ENCODE measurements at regions not wholly inside any gene's neighbourhood (a gene's known extent, or its start where the extent isn't known, plus 50 kb on each side); places are given as distances from the start of the nearest gene placed in this dataset.
A peak's percentile ranks its signal among the peaks of the same experiment; 100 is the strongest.

DNA sequence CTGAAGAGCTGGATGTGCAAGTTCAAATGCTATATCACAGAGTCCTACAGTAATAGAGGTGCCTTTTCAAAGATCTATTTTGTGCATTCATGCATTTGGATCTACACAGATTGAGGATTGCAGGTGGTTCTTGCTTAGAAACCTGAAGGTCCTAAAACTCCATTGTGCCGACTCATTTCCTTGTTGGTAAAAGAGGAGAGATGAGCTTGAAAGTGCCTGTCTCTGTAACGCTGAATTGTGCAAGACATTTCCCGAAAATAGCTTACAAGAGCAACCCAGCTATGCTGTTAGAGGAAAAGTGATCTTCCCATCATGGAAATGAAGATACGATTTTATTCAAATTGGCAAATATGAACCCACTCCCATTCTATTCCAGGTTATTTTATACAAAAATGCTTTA, 110.7 kb upstream of the CXCL14 start (continued):
- TF ChIP-seq, protein P1, sequence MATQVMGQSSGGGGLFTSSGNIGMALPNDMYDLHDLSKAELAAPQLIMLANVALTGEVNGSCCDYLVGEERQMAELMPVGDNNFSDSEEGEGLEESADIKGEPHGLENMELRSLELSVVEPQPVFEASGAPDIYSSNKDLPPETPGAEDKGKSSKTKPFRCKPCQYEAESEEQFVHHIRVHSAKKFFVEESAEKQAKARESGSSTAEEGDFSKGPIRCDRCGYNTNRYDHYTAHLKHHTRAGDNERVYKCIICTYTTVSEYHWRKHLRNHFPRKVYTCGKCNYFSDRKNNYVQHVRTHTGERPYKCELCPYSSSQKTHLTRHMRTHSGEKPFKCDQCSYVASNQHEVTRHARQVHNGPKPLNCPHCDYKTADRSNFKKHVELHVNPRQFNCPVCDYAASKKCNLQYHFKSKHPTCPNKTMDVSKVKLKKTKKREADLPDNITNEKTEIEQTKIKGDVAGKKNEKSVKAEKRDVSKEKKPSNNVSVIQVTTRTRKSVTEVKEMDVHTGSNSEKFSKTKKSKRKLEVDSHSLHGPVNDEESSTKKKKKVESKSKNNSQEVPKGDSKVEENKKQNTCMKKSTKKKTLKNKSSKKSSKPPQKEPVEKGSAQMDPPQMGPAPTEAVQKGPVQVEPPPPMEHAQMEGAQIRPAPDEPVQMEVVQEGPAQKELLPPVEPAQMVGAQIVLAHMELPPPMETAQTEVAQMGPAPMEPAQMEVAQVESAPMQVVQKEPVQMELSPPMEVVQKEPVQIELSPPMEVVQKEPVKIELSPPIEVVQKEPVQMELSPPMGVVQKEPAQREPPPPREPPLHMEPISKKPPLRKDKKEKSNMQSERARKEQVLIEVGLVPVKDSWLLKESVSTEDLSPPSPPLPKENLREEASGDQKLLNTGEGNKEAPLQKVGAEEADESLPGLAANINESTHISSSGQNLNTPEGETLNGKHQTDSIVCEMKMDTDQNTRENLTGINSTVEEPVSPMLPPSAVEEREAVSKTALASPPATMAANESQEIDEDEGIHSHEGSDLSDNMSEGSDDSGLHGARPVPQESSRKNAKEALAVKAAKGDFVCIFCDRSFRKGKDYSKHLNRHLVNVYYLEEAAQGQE (IDR thresholded peaks at IDR 0.05): no peak

DNA sequence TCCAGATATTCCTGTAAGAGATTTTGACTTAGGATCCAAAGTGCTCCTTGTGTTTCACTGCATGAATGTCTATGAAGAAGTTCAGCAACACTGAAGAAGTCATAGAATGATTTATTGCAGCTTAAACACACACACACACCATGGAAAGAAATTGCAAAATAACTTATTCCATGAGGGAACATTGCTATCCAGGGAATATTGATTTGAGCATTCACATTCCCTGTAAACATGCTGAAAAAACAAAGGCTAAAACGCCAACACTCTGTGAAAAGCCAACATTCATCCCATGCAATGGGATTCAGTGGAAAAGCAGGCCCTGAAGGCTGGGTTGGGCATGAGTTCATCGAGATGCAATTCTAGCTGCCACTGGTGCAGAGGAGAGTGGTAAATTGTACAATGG, 109.6 kb upstream of the CXCL14 start:
- Histone ChIP-seq H3K4me3 (no peak overlapping the region), H3K4me1 (no peaks in the 10 kb centered on the region), H3K27ac (no peak overlapping the region), H3K9me3 (no peaks in the 10 kb centered on the region), H3K4me2 (no peak overlapping the region)
- ChIA-PET CTCF (interaction anchor here (0.8 kb wide), 1 partner anchor 20 kb away, joined by 3 read pairs; no protein-coding TSS in a partner anchor), POLR2A (no interaction called here)
- 0% methylated on average over 2 of the region's 2 CpGs for WGBS (ENCODE audit: missing lambda C conversion rate)
- FAIRE-seq (no peak), ATAC-seq (no peak), DNase-seq (ENCODE audit: low read depth in 1 of 2, low spot score in 1 of 2) (no peak)
- no peak for TF ChIP-seq JUN (IDR thresholded peaks at IDR 0.05)
- TF ChIP-seq RFX5 (IDR thresholded peaks at IDR 0.05): no peak
- no peak for TF ChIP-seq POLR2A (IDR thresholded peaks at IDR 0.05; ENCODE audit: low read length)
- TF ChIP-seq SREBF2 (IDR thresholded peaks at IDR 0.05): no peak
- TF ChIP-seq, protein P2, sequence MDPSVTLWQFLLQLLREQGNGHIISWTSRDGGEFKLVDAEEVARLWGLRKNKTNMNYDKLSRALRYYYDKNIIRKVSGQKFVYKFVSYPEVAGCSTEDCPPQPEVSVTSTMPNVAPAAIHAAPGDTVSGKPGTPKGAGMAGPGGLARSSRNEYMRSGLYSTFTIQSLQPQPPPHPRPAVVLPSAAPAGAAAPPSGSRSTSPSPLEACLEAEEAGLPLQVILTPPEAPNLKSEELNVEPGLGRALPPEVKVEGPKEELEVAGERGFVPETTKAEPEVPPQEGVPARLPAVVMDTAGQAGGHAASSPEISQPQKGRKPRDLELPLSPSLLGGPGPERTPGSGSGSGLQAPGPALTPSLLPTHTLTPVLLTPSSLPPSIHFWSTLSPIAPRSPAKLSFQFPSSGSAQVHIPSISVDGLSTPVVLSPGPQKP (IDR thresholded peaks at IDR 0.05; ENCODE audit: low read depth, low read length): no peak
- TF ChIP-seq ZC3H11A (IDR thresholded peaks at IDR 0.05): no peak
- TF ChIP-seq MAZ (IDR thresholded peaks at IDR 0.05; ENCODE audit: borderline replicate concordance, low read depth, low read length): no peak
- TF ChIP-seq, protein P3, sequence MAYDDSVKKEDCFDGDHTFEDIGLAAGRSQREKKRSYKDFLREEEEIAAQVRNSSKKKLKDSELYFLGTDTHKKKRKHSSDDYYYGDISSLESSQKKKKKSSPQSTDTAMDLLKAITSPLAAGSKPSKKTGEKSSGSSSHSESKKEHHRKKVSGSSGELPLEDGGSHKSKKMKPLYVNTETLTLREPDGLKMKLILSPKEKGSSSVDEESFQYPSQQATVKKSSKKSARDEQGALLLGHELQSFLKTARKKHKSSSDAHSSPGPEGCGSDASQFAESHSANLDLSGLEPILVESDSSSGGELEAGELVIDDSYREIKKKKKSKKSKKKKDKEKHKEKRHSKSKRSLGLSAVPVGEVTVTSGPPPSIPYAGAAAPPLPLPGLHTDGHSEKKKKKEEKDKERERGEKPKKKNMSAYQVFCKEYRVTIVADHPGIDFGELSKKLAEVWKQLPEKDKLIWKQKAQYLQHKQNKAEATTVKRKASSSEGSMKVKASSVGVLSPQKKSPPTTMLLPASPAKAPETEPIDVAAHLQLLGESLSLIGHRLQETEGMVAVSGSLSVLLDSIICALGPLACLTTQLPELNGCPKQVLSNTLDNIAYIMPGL (CRISPR knock-in tag; IDR thresholded peaks at IDR 0.05; ENCODE audit: borderline replicate concordance): no peak
- TF ChIP-seq PHF8 (IDR thresholded peaks at IDR 0.05; ENCODE audit: borderline replicate concordance, low read depth): no peak
- no peak for TF ChIP-seq KDM1A (IDR thresholded peaks at IDR 0.05; ENCODE audit: low read depth)
- TF ChIP-seq HOXB13 (CRISPR knock-in tag; IDR thresholded peaks at IDR 0.05; ENCODE audit: low read depth): no peak
- no peak for TF ChIP-seq BHLHE40 (IDR thresholded peaks at IDR 0.05; ENCODE audit: low read depth, low read length)
- TF ChIP-seq, protein P4, sequence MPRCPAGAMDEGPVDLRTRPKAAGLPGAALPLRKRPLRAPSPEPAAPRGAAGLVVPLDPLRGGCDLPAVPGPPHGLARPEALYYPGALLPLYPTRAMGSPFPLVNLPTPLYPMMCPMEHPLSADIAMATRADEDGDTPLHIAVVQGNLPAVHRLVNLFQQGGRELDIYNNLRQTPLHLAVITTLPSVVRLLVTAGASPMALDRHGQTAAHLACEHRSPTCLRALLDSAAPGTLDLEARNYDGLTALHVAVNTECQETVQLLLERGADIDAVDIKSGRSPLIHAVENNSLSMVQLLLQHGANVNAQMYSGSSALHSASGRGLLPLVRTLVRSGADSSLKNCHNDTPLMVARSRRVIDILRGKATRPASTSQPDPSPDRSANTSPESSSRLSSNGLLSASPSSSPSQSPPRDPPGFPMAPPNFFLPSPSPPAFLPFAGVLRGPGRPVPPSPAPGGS (IDR thresholded peaks at IDR 0.05): no peak
- TF ChIP-seq TP53 (CRISPR knock-in tag; IDR thresholded peaks at IDR 0.05): no peak
- TF ChIP-seq FOXS1 (CRISPR knock-in tag; IDR thresholded peaks at IDR 0.05): no peak

DNA sequence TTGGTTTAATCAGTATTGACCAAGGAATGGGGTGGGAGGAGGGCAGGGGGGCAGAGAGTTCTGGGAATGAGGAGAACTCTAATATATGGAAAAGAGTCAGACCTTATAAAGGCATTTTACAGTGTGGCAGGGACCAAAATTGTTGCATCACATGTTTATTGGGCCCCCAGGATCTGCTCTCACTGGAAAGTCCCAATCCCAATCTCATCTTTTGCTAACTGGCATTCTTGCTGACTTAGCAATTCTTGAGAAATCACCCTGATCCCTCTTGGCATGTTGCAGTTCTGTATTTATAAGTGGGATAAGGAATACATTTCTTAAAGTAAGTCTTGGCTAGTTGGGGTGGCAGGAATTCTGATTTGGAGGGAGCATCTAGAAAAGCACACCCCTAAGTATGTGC, 104.4 kb upstream of the CXCL14 start:
- no peaks in the 10 kb centered on the region for H3K4me1 ChIP-seq
- H3K9me3 ChIP-seq: peaks cover 10% of the 10 kb centered on the region; the same call in 2 of the 3 replicates
- TF ChIP-seq, protein P5, sequence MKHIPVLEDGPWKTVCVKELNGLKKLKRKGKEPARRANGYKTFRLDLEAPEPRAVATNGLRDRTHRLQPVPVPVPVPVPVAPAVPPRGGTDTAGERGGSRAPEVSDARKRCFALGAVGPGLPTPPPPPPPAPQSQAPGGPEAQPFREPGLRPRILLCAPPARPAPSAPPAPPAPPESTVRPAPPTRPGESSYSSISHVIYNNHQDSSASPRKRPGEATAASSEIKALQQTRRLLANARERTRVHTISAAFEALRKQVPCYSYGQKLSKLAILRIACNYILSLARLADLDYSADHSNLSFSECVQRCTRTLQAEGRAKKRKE (CRISPR knock-in tag; IDR thresholded peaks at IDR 0.05; ENCODE audit: low read depth): no peak
- no peak for TF ChIP-seq BHLHE40 (IDR thresholded peaks at IDR 0.05; ENCODE audit: low read depth, low read length)
- TF ChIP-seq MAFK (IDR thresholded peaks at IDR 0.05; ENCODE audit: partially characterized antibody): peak; percentile 96
- TF ChIP-seq CHD4 (IDR thresholded peaks at IDR 0.05; ENCODE audit: borderline replicate concordance): no peak
- no peak for TF ChIP-seq POLR2AphosphoS2 (conservative IDR thresholded peaks at IDR 0.05; ENCODE audit: low read length)
- no peak overlapping the region for H3K27ac ChIP-seq
- DNase-seq (ENCODE audit: low read depth in 1 of 2, low spot score in 1 of 2) (no peak), FAIRE-seq (no peak), ATAC-seq (no peak)
- POLR2A ChIA-PET: no interaction called here
- H3K4me3 ChIP-seq: no peak overlapping the region
- H3K4me2 ChIP-seq: no peak overlapping the region
- CTCF ChIA-PET: no interaction called here

All from A549 (cell line).